GM18867 (cell line): ENCODE measurements at regions not wholly inside any gene's neighbourhood (a gene's known extent, or its start where the extent isn't known, plus 50 kb on each side); places are given as distances from the start of the nearest gene placed in this dataset.
"Not testable (repeated sequence)": the region's sequence is repeated elsewhere in the genome, so short reads cannot be mapped to it uniquely, and the experiment has no call there.

Source experiments
- ATAC-seq: cut with Tn5 transposase; IDR thresholded peaks from one replicate; pipeline ENCODE4 v1.9.1; 2021; ENCODE audit warnings: mild to moderate bottlenecking, moderate library complexity; ENCODE audit not compliant: unreplicated experiment

- no peak for ATAC-seq
Measured at GRCh38 chr16:72464597-72465368, 292.8 kb upstream of the PMFBP1 start.

DNA sequence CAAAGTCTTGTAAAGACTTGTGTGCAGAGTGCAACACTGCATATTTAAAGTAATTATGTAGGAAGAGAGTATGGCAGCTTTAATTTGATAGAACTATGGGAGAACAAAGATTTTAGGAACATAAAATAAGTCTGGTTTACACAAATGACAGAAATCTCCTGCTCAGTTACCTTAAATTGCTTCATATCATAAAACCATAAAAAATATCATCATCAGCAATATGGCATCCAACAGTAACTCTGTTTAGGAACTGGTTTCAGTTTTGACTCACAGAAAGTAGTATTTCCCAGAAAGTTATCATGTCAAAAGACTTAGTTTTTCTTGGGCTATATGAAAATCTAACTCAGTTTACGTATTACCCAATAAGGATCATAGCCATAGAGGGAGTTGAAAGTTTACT, 292.1 kb upstream of the PMFBP1 start:
- no peak for ATAC-seq

- no peak for ATAC-seq
Measured at GRCh38 chr16:72458035-72458434, 286.1 kb upstream of the PMFBP1 start.

GRCh38 chr16:72457243-72457940, 285.4 kb upstream of the PMFBP1 start:
- no peak for ATAC-seq

GRCh38 chr16:72455743-72456659, 284.0 kb upstream of the PMFBP1 start:
- ATAC-seq, result no peak

DNA sequence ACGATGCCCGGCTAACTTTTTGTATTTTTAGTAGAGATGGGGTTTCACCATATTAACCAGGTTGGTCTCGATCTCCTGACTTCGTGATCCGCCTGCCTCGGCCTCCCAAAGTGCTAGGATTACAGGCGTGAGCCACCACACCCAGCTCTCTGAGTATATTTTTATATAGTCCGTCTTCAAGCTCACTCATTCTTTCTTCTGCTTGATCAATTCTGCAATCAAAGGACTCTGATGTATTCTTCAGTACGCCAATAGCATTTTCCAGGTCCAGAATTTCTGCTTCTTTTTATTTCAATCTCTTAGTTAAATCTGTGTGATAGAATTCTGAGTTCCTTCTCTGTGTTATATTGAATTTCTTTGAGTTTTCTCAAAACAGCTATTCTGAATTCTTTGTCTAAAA, 281.9 kb upstream of the PMFBP1 start:
- not testable (repeated sequence) for ATAC-seq

- ATAC-seq, result no peak
Measured at GRCh38 chr16:72444696-72445095, 272.7 kb upstream of the PMFBP1 start.

GRCh38 chr16:72443809-72444208, 271.9 kb upstream of the PMFBP1 start:
- no peak for ATAC-seq

GRCh38 chr16:72442385-72443158, 270.6 kb upstream of the PMFBP1 start:
- no peak for ATAC-seq

- no peak for ATAC-seq
Measured at GRCh38 chr16:72437891-72438290, 265.9 kb upstream of the PMFBP1 start.

- no peak for ATAC-seq
Measured at GRCh38 chr16:72434159-72434558, 262.2 kb upstream of the PMFBP1 start.

GRCh38 chr16:72430121-72430520, 258.2 kb upstream of the PMFBP1 start:
- ATAC-seq, result no peak

GRCh38 chr16:72429671-72430081, 257.7 kb upstream of the PMFBP1 start:
- ATAC-seq, result no peak

- ATAC-seq, result no peak
Measured at GRCh38 chr16:72428681-72429376, 256.9 kb upstream of the PMFBP1 start.

DNA sequence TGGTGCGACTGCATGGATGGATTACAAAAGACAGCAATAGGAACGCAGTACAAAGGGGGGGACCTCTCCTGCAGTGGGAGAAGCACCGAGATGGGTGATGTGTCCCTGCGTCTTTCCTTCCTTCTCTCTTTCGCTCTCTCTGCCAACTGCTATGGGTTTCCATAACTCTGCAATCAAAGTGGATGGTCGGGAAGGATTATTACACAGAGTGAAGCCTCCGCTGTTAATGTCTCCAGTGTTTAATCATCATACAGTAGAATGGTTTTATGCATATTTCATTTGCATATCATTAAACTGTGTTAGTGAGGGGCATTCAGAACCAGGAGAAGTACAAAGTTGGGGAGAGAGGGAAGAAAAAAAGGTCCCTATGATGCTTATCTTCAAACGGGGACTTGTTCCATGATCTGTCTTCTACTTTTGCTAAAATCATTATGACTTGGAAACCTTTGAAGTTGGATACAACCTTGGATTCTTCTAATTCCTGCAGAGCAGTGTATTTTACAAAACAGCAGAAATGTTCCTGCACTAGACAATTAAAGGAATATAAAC, 255.9 kb upstream of the PMFBP1 start:
- ATAC-seq, result no peak

- no peak for ATAC-seq
Measured at GRCh38 chr16:72427051-72427782, 255.3 kb upstream of the PMFBP1 start.

DNA sequence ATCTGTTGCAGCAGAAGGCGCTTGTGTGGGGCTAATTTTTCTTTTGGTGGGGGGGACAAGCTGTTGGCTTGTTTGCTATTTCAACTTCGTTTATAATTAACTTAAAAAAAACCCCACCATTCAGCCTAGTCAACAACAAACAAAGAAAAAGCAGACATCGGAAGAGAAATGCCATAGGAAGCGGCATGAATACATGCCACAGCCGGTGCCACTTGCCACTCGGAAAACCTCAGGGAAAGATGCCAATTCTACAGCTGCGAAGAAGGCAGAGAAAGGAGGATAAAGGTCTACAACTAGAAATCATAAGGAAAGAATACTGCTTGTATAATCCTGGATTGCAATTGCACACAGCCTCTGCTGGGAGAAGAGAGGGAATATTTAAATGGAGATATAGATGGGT, 254.4 kb upstream of the PMFBP1 start:
- ATAC-seq, result no peak

DNA sequence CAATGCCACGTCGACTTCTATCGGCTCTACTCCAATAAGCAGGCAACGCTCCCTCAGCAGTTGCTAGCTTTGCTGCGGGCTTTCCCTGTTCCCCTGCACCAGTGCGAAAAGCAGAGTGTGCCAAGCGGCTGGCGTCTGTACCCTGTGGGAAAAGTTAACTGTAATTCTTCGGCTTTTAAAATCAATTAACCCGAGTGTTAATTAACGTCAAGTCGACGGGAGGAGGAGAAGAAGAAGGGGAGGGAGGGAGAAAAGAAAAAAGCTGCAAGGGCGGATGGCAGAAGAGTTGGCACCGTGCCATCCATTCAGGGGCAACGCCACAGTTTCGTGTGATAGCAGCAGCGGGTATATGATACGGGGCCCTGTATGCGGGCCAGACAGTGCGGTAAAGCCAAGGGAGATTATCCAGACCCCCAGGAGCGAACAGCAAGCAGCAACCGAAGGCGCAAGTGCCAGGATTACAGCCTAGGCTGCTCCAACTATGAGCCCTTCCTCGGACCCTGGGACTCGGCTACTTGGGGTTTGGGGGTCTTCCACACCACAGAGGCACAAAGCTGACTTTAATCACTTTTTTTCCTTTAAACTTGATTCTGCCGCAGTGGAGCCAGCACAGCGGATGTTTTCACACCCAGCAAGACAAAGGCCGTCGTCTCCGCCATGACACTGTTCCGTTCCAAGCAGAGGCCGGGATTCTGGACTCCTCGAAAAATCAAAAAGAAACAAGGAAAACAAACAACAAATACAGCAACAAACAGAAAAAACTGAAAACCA, 253.8 kb upstream of the PMFBP1 start:
- ATAC-seq, result no peak
